Neutrophil (primary cell): ENCODE measurements at regions not wholly inside any gene's neighbourhood (a gene's known extent, or its start where the extent isn't known, plus 50 kb on each side); places are given as distances from the start of the nearest gene placed in this dataset.

Experiments used
- H3K27ac ChIP-seq: fragments of 200-600 bp; sonication (generic); 2 replicates; pipeline ENCODE4 v1.5.1; 2016; ENCODE audit warnings: mild to moderate bottlenecking, moderate library complexity
- H3K27me3 ChIP-seq: fragments of 200-600 bp; sonication (generic); 2 replicates; pipeline ENCODE4 v1.6.0; 2016; ENCODE audit warnings: mild to moderate bottlenecking
- H3K36me3 ChIP-seq: fragments of 200-600 bp; sonication (generic); 2 replicates; pipeline ENCODE4 v1.5.1; 2017
- H3K4me1 ChIP-seq, 2 experiments: fragments of 200-600 bp in 1 of 2; sonication (generic) in 1 of 2; 1 replicate in 1 of 2; 2 replicates in 1 of 2; pipeline versions ENCODE4 v1.5.1 to v1.6.1; 2013 to 2016; ENCODE audit warnings: low read depth in 1 of 2, low read length in 1 of 2, mild to moderate bottlenecking in 1 of 2, moderate library complexity in 1 of 2; ENCODE audit not compliant: control insufficient read depth in 1 of 2, insufficient read depth in 1 of 2
- H3K4me3 ChIP-seq, 2 experiments: fragments of 200-600 bp in 1 of 2; sonication (generic) in 1 of 2; 1 replicate in 1 of 2; 2 replicates in 1 of 2; pipeline ENCODE4 v1.5.1; 2013 to 2016; ENCODE audit warnings: low read depth in 1 of 2, low read length in 1 of 2, mild to moderate bottlenecking in 1 of 2, moderate library complexity in 1 of 2
- H3K9me3 ChIP-seq: fragments of 200-600 bp; sonication (generic); 2 replicates; pipeline ENCODE4 v1.5.1; 2016
- TF ChIP-seq, protein P1 (sequence below): fragments of 200-600 bp; sonication (generic); IDR thresholded peaks from 2 replicates; pipeline ENCODE4 v1.5.1; 2016; ENCODE audit warnings: antibody characterized with exemption

DNA sequence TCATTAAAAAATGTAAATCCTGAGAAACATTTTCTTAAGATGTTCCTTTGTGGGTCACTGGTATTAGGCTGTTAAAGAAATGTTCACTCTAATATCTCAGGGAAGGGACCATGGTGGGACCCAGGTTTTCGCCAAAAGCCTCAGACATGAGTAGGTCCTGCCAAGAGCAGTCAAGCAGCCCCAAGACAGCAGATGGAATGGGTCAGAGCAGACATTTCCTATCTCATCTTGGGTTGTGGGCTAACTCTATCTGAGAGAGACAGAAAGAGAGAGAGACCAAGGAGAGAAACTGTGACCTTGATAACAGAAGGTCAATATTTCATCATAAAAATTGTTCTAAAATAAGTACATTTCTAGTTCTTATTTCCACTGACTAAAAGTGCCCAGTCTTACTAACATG, 661.7 kb downstream of the TSN start:
- no peaks in the 10 kb centered on the region for H3K36me3 ChIP-seq
- H3K4me1 ChIP-seq: no peaks in the 10 kb centered on the region
- no peak overlapping the region for H3K27ac ChIP-seq
- H3K27me3 ChIP-seq: no peaks in the 10 kb centered on the region
- H3K4me3 ChIP-seq: no peak overlapping the region
- TF ChIP-seq, protein P1, sequence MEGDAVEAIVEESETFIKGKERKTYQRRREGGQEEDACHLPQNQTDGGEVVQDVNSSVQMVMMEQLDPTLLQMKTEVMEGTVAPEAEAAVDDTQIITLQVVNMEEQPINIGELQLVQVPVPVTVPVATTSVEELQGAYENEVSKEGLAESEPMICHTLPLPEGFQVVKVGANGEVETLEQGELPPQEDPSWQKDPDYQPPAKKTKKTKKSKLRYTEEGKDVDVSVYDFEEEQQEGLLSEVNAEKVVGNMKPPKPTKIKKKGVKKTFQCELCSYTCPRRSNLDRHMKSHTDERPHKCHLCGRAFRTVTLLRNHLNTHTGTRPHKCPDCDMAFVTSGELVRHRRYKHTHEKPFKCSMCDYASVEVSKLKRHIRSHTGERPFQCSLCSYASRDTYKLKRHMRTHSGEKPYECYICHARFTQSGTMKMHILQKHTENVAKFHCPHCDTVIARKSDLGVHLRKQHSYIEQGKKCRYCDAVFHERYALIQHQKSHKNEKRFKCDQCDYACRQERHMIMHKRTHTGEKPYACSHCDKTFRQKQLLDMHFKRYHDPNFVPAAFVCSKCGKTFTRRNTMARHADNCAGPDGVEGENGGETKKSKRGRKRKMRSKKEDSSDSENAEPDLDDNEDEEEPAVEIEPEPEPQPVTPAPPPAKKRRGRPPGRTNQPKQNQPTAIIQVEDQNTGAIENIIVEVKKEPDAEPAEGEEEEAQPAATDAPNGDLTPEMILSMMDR: no peak
- H3K9me3 ChIP-seq: no peaks in the 10 kb centered on the region

DNA sequence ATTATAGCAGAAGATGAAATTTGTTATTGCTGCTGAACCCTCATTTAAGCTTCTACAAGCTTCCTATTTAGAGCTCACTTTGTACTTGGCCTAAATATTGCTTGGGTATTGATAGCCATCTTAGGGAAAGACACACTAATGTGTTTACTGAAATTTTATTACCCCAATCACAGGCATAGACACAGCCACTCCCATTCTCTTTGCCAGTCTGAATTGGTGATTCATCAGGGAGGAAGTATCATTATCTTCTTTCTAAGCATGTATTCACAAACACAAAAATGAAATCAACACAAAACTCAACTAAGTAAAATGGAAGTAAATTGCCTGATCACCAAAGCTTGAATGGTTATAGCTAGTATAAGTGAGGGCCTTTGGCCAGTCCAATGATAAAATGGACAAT, 666.3 kb downstream of the TSN start:
- Histone ChIP-seq H3K9me3 (no peaks in the 10 kb centered on the region), H3K4me1 (no peaks in the 10 kb centered on the region), H3K4me3 (no peak overlapping the region), H3K27me3 (no peaks in the 10 kb centered on the region), H3K36me3 (no peaks in the 10 kb centered on the region), H3K27ac (no peak overlapping the region)
- TF ChIP-seq, protein P1: no peak

DNA sequence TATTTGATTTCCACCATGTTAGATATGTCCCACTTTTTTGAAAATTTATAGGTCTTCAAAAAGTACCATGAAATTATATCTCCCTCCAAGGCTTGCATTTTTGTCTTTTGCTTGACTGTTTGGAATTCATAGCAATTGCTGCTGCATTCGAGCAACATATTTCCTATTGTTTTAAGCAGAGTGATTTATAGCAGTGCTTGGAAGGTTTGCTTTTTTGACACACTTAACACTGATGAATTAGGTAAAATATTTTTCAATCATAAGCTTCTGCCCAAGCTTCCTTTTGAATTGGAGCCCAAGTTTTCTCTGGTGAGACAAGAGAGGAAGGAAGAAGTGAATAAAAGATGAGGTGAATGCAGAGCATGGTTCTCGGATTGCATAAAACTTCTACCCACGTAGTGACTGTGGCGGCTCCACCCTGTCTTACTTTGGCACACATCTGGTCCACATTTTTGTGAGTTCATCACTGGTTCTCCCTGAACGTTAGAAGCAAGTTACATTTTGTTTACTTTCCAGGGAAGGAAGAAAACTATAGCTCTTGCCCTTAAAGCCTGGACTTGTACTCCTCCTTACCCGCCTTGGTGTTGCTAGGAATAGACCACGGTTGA, 667.0 kb downstream of the TSN start:
- H3K4me1 ChIP-seq: no peaks in the 10 kb centered on the region
- H3K27me3 ChIP-seq: no peaks in the 10 kb centered on the region
- no peak overlapping the region for H3K4me3 ChIP-seq
- H3K36me3 ChIP-seq: no peaks in the 10 kb centered on the region
- no peak overlapping the region for H3K27ac ChIP-seq
- TF ChIP-seq, protein P1: no peak
- no peaks in the 10 kb centered on the region for H3K9me3 ChIP-seq

DNA sequence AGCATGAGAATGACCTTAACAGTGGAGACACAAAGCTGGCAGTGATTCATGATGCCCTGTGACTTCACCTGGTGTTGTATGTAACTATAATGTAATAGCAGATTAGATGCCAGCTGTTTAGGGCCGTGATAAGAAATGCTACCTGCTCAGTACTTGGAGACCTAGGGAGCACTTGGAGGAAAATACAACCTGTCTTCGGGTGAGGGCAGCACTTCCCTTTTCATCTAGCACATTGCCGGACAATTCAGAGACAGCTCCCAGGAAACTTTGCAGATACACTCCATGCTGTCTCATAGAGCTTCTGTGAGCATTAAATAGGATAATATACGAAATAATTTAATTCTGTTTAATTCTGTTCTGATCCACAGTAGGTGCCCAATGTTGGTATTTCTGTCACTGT, 668.5 kb downstream of the TSN start:
- Histone ChIP-seq H3K36me3 (no peaks in the 10 kb centered on the region), H3K27ac (no peak overlapping the region), H3K4me1 (no peaks in the 10 kb centered on the region), H3K4me3 (no peak overlapping the region), H3K27me3 (no peaks in the 10 kb centered on the region), H3K9me3 (no peaks in the 10 kb centered on the region)
- TF ChIP-seq, protein P1: no peak

DNA sequence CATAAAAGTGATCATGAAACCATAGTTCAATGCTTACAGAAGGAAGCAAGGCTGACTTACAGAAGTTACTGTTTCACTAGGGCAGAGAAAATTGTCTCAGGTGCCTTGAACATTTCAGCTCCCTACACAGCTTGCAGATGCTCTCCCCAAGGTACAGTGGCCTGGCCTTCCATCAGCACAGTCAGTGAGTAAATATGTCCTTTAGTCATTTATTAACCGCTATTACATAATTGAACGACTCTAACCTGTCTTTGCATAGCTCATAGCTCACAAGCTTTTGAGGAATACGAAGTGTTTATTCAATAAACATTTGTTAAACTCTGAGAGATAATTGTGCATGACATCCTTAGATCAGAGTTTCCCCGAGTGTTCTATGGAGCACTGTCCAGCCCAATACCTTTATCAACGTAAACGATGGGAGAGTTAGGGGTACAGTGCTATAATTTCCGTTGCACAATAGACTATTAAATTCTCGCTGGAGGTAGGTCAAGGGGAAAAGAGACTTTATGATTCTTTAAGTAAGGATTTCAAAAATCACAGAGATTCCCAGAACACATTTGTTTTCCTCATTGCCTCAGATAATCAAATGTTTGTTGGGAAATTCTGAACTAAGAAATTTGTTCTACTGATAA, 677.8 kb downstream of the TSN start:
- TF ChIP-seq, protein P1: no peak
- no peak overlapping the region for H3K4me3 ChIP-seq
- no peaks in the 10 kb centered on the region for H3K36me3 ChIP-seq
- no peak overlapping the region for H3K27ac ChIP-seq
- no peaks in the 10 kb centered on the region for H3K4me1 ChIP-seq
- H3K9me3 ChIP-seq: no peaks in the 10 kb centered on the region
- no peaks in the 10 kb centered on the region for H3K27me3 ChIP-seq
